ENCODE measurements at regions not wholly inside any gene's neighbourhood (a gene's known extent, or its start where the extent isn't known, plus 50 kb on each side); places are given as distances from the start of the nearest gene placed in this dataset.

DNA sequence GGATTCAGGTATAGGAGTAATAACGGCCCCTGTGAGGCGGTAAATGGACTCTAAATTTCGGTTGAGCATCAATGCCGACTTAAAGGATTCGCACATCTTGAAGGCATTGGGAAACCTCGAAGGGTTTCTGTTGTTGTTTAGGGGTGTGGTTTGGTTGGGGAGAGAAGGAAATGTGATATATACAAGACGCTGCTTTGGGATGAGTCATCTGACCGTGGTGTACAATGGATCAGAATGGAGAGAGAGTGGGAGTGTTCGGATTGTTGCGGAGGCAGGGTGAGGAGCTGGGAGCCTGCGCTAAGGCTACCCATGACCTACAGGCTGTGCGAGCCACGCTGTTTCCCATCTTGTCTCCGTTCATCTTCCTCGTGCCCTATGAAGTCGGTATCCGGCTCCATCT, 60.4 kb upstream of the ERCC6L2 start:
- TF ChIP-seq, protein P1, sequence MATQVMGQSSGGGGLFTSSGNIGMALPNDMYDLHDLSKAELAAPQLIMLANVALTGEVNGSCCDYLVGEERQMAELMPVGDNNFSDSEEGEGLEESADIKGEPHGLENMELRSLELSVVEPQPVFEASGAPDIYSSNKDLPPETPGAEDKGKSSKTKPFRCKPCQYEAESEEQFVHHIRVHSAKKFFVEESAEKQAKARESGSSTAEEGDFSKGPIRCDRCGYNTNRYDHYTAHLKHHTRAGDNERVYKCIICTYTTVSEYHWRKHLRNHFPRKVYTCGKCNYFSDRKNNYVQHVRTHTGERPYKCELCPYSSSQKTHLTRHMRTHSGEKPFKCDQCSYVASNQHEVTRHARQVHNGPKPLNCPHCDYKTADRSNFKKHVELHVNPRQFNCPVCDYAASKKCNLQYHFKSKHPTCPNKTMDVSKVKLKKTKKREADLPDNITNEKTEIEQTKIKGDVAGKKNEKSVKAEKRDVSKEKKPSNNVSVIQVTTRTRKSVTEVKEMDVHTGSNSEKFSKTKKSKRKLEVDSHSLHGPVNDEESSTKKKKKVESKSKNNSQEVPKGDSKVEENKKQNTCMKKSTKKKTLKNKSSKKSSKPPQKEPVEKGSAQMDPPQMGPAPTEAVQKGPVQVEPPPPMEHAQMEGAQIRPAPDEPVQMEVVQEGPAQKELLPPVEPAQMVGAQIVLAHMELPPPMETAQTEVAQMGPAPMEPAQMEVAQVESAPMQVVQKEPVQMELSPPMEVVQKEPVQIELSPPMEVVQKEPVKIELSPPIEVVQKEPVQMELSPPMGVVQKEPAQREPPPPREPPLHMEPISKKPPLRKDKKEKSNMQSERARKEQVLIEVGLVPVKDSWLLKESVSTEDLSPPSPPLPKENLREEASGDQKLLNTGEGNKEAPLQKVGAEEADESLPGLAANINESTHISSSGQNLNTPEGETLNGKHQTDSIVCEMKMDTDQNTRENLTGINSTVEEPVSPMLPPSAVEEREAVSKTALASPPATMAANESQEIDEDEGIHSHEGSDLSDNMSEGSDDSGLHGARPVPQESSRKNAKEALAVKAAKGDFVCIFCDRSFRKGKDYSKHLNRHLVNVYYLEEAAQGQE (IDR thresholded peaks at IDR 0.05; ENCODE audit: insufficient read depth in 1 of 2, low read depth in 2 of 2, low read length in 2 of 2): no peak
- no peak for TF ChIP-seq SIN3A (IDR thresholded peaks at IDR 0.05; ENCODE audit: borderline replicate concordance, insufficient read depth, low read length)

Data from PFSK-1 (cell line).